Testis (tissue), 2 donors: ENCODE measurements at regions not wholly inside any gene's neighbourhood (a gene's known extent, or its start where the extent isn't known, plus 50 kb on each side); places are given as distances from the start of the nearest gene placed in this dataset.

Source experiments
- DNase-seq: peaks from one replicate; pipeline ENCODE4 v3.0.0-alpha.2; 2019
- H3K27ac ChIP-seq, 2 donors: fragments of 200-600 bp; sonication (generic); one replicate each; pipeline ENCODE4 v1.5.1; 2019
- H3K27me3 ChIP-seq: fragments of 200-600 bp; sonication (generic); one replicate; pipeline ENCODE4 v1.5.1; 2019
- H3K36me3 ChIP-seq: fragments of 200-600 bp; sonication (generic); one replicate; pipeline ENCODE4 v1.5.1; 2017; ENCODE audit warnings: low read depth; ENCODE audit errors: missing control alignments
- H3K4me1 ChIP-seq: fragments of 200-600 bp; sonication (generic); one replicate; pipeline ENCODE4 v1.5.1; 2019
- H3K4me3 ChIP-seq, 2 donors: fragments of 200-600 bp; sonication (generic); one replicate each; pipeline ENCODE4 v1.5.1; 2017 to 2019
- H3K9me3 ChIP-seq: fragments of 200-600 bp; sonication (generic); one replicate; pipeline ENCODE4 v1.5.1; 2017
- POLR2A ChIP-seq: fragments of 450-650 bp; IDR thresholded peaks from one replicate; pipeline ENCODE4 v1.6.1; 2017; ENCODE audit warnings: antibody characterized with exemption, mild to moderate bottlenecking, moderate library complexity
- WGBS, 2 donors: methylation state at CpG; one replicate each; pipeline ENCODE4 v1.1.5; 2018; 5-methylcytosine and 5-hydroxymethylcytosine counted together
- intact Hi-C: fragments of 100-400 bp; cut with DNase I; formaldehyde crosslinking; loops from one replicate; pipeline ENCODE4 v1.15.1; 2023; ENCODE audit warnings: low total_unique reads
- TF ChIP-seq, protein P1 (sequence below), 3 experiments: fragments of 450-650 bp in 2 of 3; fragments of 200-600 bp in 1 of 3; sonication (generic) in 1 of 3; IDR thresholded peaks; one replicate each; pipeline ENCODE4 v1.5.1; 2016 to 2019; ENCODE audit warnings: antibody characterized with exemption in 3 of 3, mild to moderate bottlenecking in 2 of 3, moderate library complexity in 1 of 3

GRCh38 chr1:178025613-178026356 is 55.9 kb upstream of the SEC16B start:
- no peaks in the 10 kb centered on the region for H3K4me1 ChIP-seq
- WGBS, 2 donors = 89 to 93% methylated on average over 9 of the region's 9 CpGs
- TF ChIP-seq, protein P1, sequence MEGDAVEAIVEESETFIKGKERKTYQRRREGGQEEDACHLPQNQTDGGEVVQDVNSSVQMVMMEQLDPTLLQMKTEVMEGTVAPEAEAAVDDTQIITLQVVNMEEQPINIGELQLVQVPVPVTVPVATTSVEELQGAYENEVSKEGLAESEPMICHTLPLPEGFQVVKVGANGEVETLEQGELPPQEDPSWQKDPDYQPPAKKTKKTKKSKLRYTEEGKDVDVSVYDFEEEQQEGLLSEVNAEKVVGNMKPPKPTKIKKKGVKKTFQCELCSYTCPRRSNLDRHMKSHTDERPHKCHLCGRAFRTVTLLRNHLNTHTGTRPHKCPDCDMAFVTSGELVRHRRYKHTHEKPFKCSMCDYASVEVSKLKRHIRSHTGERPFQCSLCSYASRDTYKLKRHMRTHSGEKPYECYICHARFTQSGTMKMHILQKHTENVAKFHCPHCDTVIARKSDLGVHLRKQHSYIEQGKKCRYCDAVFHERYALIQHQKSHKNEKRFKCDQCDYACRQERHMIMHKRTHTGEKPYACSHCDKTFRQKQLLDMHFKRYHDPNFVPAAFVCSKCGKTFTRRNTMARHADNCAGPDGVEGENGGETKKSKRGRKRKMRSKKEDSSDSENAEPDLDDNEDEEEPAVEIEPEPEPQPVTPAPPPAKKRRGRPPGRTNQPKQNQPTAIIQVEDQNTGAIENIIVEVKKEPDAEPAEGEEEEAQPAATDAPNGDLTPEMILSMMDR (IDR thresholded peaks at IDR 0.05) = no peak
- no peak for TF ChIP-seq POLR2A
- no peaks in the 10 kb centered on the region for H3K36me3 ChIP-seq
- H3K27ac ChIP-seq = no peak overlapping the region
- DNase-seq = no peak
- intact Hi-C loops = no loop called here
- no peaks in the 10 kb centered on the region for H3K9me3 ChIP-seq
- no peak overlapping the region for H3K4me3 ChIP-seq
- no peaks in the 10 kb centered on the region for H3K27me3 ChIP-seq

GRCh38 chr1:178028841-178029481 is 59.1 kb upstream of the SEC16B start:
- no peaks in the 10 kb centered on the region for H3K27me3 ChIP-seq
- H3K9me3 ChIP-seq = no peaks in the 10 kb centered on the region
- no peak overlapping the region for H3K27ac ChIP-seq
- no peak for DNase-seq
- intact Hi-C loops = no loop called here
- 70 to 72% methylated on average over 7 of the region's 7 CpGs for WGBS, 2 donors
- peaks cover 3% of the 10 kb centered on the region for H3K4me1 ChIP-seq
- no peaks in the 10 kb centered on the region for H3K36me3 ChIP-seq
- no peak for TF ChIP-seq POLR2A
- TF ChIP-seq, protein P1 (IDR thresholded peaks at IDR 0.05) = no peak
- H3K4me3 ChIP-seq = no peak overlapping the region

GRCh38 chr1:178030467-178030866 is 60.6 kb upstream of the SEC16B start:
- TF ChIP-seq POLR2A = no peak
- TF ChIP-seq, protein P1 (IDR thresholded peaks at IDR 0.05) = no peak
- Histone ChIP-seq H3K27me3 (no peaks in the 10 kb centered on the region), H3K9me3 (no peaks in the 10 kb centered on the region), H3K4me1 (peaks cover 3% of the 10 kb centered on the region), H3K27ac (no peak overlapping the region), H3K36me3 (no peaks in the 10 kb centered on the region), H3K4me3 (no peak overlapping the region)
- WGBS, 2 donors = 74 to 76% methylated on average over 3 of the region's 3 CpGs
- intact Hi-C loops = no loop called here
- no peak for DNase-seq

GRCh38 chr1:178031856-178032320 is 62.0 kb upstream of the RASAL2 start:
- no peak overlapping the region for H3K4me3 ChIP-seq
- intact Hi-C loops = no loop called here
- DNase-seq = peak; percentile 97
- no peaks in the 10 kb centered on the region for H3K36me3 ChIP-seq
- H3K27me3 ChIP-seq = no peaks in the 10 kb centered on the region
- no peaks in the 10 kb centered on the region for H3K9me3 ChIP-seq
- peaks cover 3% of the 10 kb centered on the region for H3K4me1 ChIP-seq
- TF ChIP-seq POLR2A = no peak
- TF ChIP-seq, protein P1 (IDR thresholded peaks at IDR 0.05) = peak; percentile 82 to 90 (median 89)
- H3K27ac ChIP-seq = no peak overlapping the region
